ENCODE measurements at regions not wholly inside any gene's neighbourhood (a gene's known extent, or its start where the extent isn't known, plus 50 kb on each side); places are given as distances from the start of the nearest gene placed in this dataset.

DNA sequence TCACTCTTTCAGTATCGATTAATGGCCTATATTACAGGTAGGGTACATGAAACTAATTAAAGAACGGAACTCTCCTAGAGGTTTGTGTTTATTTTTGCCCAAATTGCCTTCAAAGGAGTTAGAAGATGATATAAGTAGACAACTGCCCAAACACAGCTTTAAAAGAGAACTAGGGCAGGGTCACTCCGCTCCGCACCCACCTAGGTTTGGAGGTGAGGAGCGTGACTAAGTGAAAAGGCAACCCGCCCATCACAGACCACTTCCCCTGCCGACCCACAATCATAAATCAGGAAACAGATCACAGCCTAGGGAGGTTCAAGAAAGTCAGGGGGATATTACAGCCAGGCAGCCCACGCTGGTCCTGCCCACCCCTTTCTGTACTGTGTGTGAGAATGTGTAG lies 166.7 kb downstream of the C1D start:
- no peak for TF ChIP-seq EP300 (IDR thresholded peaks at IDR 0.05)
- TF ChIP-seq, protein P1, sequence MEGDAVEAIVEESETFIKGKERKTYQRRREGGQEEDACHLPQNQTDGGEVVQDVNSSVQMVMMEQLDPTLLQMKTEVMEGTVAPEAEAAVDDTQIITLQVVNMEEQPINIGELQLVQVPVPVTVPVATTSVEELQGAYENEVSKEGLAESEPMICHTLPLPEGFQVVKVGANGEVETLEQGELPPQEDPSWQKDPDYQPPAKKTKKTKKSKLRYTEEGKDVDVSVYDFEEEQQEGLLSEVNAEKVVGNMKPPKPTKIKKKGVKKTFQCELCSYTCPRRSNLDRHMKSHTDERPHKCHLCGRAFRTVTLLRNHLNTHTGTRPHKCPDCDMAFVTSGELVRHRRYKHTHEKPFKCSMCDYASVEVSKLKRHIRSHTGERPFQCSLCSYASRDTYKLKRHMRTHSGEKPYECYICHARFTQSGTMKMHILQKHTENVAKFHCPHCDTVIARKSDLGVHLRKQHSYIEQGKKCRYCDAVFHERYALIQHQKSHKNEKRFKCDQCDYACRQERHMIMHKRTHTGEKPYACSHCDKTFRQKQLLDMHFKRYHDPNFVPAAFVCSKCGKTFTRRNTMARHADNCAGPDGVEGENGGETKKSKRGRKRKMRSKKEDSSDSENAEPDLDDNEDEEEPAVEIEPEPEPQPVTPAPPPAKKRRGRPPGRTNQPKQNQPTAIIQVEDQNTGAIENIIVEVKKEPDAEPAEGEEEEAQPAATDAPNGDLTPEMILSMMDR (IDR thresholded peaks at IDR 0.05) = no peak
- no peak for TF ChIP-seq POLR2A (IDR thresholded peaks at IDR 0.05)
- TF ChIP-seq POLR2AphosphoS5 (IDR thresholded peaks at IDR 0.05) = no peak

Data from sigmoid colon (tissue), 4 donors.